SK-N-SH (cell line): ENCODE measurements at regions not wholly inside any gene's neighbourhood (a gene's known extent, or its start where the extent isn't known, plus 50 kb on each side); places are given as distances from the start of the nearest gene placed in this dataset.

Experiments used
- CTCF ChIA-PET: fragments of 300-600, 350-600 bp; formaldehyde crosslinking; extraction: SDS; loops from one replicate; lab custom pipeline; 2021; lab: Yijun Ruan, JAX
- POLR2A ChIA-PET: fragments of 350-600 bp; sonication (Branson Sonifier 250); formaldehyde crosslinking; extraction: SDS; loops from one replicate; lab custom pipeline; 2020; ENCODE audit warnings: antibody characterized with exemption, inconsistent platforms; lab: Yijun Ruan, JAX
- DNase-seq: peaks from one replicate; pipeline ENCODE4 v3.0.0; 2012
- H2AFZ ChIP-seq: fragments of 200-600 bp; sonication (generic); 2 replicates; pipeline ENCODE4 v1.8.1; 2016; ENCODE audit warnings: antibody characterized with exemption, mild to moderate bottlenecking, low read depth
- H3F3A ChIP-seq: fragments of 200-600 bp; sonication (generic); replicated peaks from 2 replicates; pipeline ENCODE3; 2016; ENCODE audit warnings: antibody characterized with exemption, mild to moderate bottlenecking; ENCODE audit not compliant: insufficient read depth
- H3K27ac ChIP-seq, 2 experiments: fragments of 200-500 bp in 1 of 2; fragments of 200-600 bp in 1 of 2; sonication (Bioruptor generic) in 1 of 2; sonication (generic), shearing (Covaris generic) in 1 of 2; 2 replicates each; pipeline versions ENCODE4 v1.5.1 to v1.6.1; 2014 to 2016; ENCODE audit warnings: low read depth in 2 of 2, inconsistent platforms in 1 of 2, low read length in 1 of 2, mild to moderate bottlenecking in 1 of 2, mixed read lengths in 1 of 2
- H3K27me3 ChIP-seq: fragments of 200-600 bp; sonication (generic), shearing (Covaris generic); 2 replicates; pipeline ENCODE4 v1.6.1; 2016; ENCODE audit warnings: mixed run types; ENCODE audit not compliant: insufficient read depth
- H3K36me3 ChIP-seq, 2 experiments: fragments of 200-500 bp in 1 of 2; fragments of 200-600 bp in 1 of 2; sonication (Bioruptor generic) in 1 of 2; sonication (generic) in 1 of 2; replicated peaks in 1 of 2; 2 replicates each; pipeline versions ENCODE3 to v1.5.1; 2014 to 2016; ENCODE audit warnings: low read length in 1 of 2, mild to moderate bottlenecking in 1 of 2; ENCODE audit not compliant: insufficient read depth in 2 of 2, control insufficient read depth in 1 of 2
- H3K4me1 ChIP-seq, 2 experiments: fragments of 200-500 bp in 1 of 2; fragments of 200-600 bp in 1 of 2; sonication (Bioruptor generic) in 1 of 2; sonication (generic), shearing (Covaris generic) in 1 of 2; 2 replicates each; pipeline versions ENCODE4 v1.5.1 to v1.6.1; 2014 to 2016; ENCODE audit warnings: low read depth in 1 of 2, low read length in 1 of 2, mixed run types in 1 of 2; ENCODE audit not compliant: insufficient read depth in 2 of 2, control insufficient read depth in 1 of 2
- H3K4me2 ChIP-seq: fragments of 200-600 bp; sonication (generic), shearing (Covaris generic); 2 replicates; pipeline ENCODE4 v1.6.1; 2017; ENCODE audit warnings: mixed run types
- H3K4me3 ChIP-seq, 2 experiments: fragments of 200-500 bp in 1 of 2; fragments of 200-600 bp in 1 of 2; sonication (Bioruptor generic) in 1 of 2; sonication (generic), shearing (Covaris generic) in 1 of 2; 2 replicates each; pipeline versions ENCODE4 v1.5.1 to v1.8.1; 2014 to 2016; ENCODE audit warnings: low read depth in 2 of 2, inconsistent platforms in 1 of 2, low read length in 1 of 2, mild to moderate bottlenecking in 1 of 2, mixed read lengths in 1 of 2, moderate library complexity in 1 of 2
- H3K79me2 ChIP-seq: fragments of 200-600 bp; sonication (generic); 2 replicates; pipeline ENCODE4 v1.8.1; 2017; ENCODE audit warnings: mild to moderate bottlenecking; ENCODE audit not compliant: insufficient read depth
- H3K9ac ChIP-seq: fragments of 200-600 bp; sonication (generic); 2 replicates; pipeline ENCODE4 v1.6.1; 2017; ENCODE audit warnings: mixed run types
- H3K9me2 ChIP-seq: fragments of 200-600 bp; sonication (generic); 2 replicates; pipeline ENCODE4 v1.6.1; 2017; ENCODE audit warnings: mixed run types
- H3K9me3 ChIP-seq: fragments of 200-600 bp; sonication (generic); 2 replicates; pipeline ENCODE4 v1.6.1; 2017; ENCODE audit warnings: mixed run types, mild to moderate bottlenecking, moderate library complexity
- H4K20me1 ChIP-seq: fragments of 200-600 bp; sonication (generic); 2 replicates; pipeline ENCODE4 v1.6.1; 2017; ENCODE audit warnings: mild to moderate bottlenecking, mixed run types; ENCODE audit not compliant: insufficient read depth
- CHD2 ChIP-seq: fragments of 150-350 bp; IDR thresholded peaks from 2 replicates; pipeline ENCODE4 v1.6.1; 2018; ENCODE audit warnings: low read length; ENCODE audit not compliant: partially characterized antibody
- ELF1 ChIP-seq: IDR thresholded peaks from 2 replicates; pipeline ENCODE4 v1.4.0; 2012
- EZH2phosphoT487 ChIP-seq: fragments of 200-600 bp; sonication (generic); IDR thresholded peaks from 2 replicates; pipeline ENCODE4 v1.6.1; 2017; ENCODE audit warnings: low read depth, mixed run types, mild to moderate bottlenecking, antibody characterized with exemption, moderate library complexity, borderline replicate concordance
- GATA2 ChIP-seq: sonication (generic); formaldehyde crosslinking; IDR thresholded peaks from 2 replicates; pipeline ENCODE4 v1.5.0; 2020; ENCODE audit warnings: mild to moderate bottlenecking, missing genetic modification reagents
- IRF3 ChIP-seq: fragments of 150-350 bp; IDR thresholded peaks from 2 replicates; pipeline ENCODE4 v1.6.1; 2016; ENCODE audit warnings: mild to moderate bottlenecking, low read depth, low read length
- JUND ChIP-seq: IDR thresholded peaks from 2 replicates; pipeline ENCODE4 v1.4.0; 2012
- MEF2A ChIP-seq: IDR thresholded peaks from 2 replicates; pipeline ENCODE4 v1.4.0; 2012; ENCODE audit warnings: low read depth, borderline replicate concordance
- MXI1 ChIP-seq: IDR thresholded peaks from 2 replicates; pipeline ENCODE4 v1.6.1; 2012; ENCODE audit warnings: mild to moderate bottlenecking, low read depth, low read length, improper control_type of control experiment
- NFIC ChIP-seq: IDR thresholded peaks from 2 replicates; pipeline ENCODE4 v1.4.0; 2012; ENCODE audit warnings: borderline replicate concordance
- NRF1 ChIP-seq: IDR thresholded peaks from 2 replicates; pipeline ENCODE4 v1.6.1; 2012; ENCODE audit warnings: low read depth, mild to moderate bottlenecking, low read length
- PBX3 ChIP-seq: IDR thresholded peaks from 2 replicates; pipeline ENCODE4; 2012
- POLR2AphosphoS5 ChIP-seq: IDR thresholded peaks from 2 replicates; pipeline ENCODE4 v1.6.1; 2012; ENCODE audit warnings: low read depth, low read length
- RCOR1 ChIP-seq: fragments of 150-350 bp; IDR thresholded peaks from 2 replicates; pipeline ENCODE4 v1.6.1; 2017; ENCODE audit warnings: antibody characterized with exemption, low read length
- RFX5 ChIP-seq: IDR thresholded peaks from 2 replicates; pipeline ENCODE4 v1.6.1; 2012; ENCODE audit warnings: mild to moderate bottlenecking, improper control_type of control experiment, low read length
- RXRA ChIP-seq: IDR thresholded peaks from 2 replicates; pipeline ENCODE4 v1.4.0; 2012; ENCODE audit warnings: low read depth, mild to moderate bottlenecking, borderline replicate concordance
- SMC3 ChIP-seq: IDR thresholded peaks from 2 replicates; pipeline ENCODE4 v1.6.1; 2012; ENCODE audit warnings: low read depth, low read length, improper control_type of control experiment
- TCF12 ChIP-seq: IDR thresholded peaks from 2 replicates; pipeline ENCODE4 v1.4.0; 2012
- TEAD4 ChIP-seq: IDR thresholded peaks from 2 replicates; pipeline ENCODE4 v1.4.0; 2012; ENCODE audit warnings: mild to moderate bottlenecking, borderline replicate concordance; ENCODE audit not compliant: insufficient read depth
- USF2 ChIP-seq: fragments of 150-350 bp; IDR thresholded peaks from 2 replicates; pipeline ENCODE4 v1.6.1; 2017; ENCODE audit warnings: antibody characterized with exemption, low read length, low read depth, borderline replicate concordance
- YY1 ChIP-seq: IDR thresholded peaks from 2 replicates; pipeline ENCODE4 v1.4.0; 2012; ENCODE audit warnings: low read depth, mild to moderate bottlenecking
- WGBS: methylation state at CpG from one replicate; pipeline ENCODE4 v1.1.6; 2017; ENCODE audit warnings: low lambda C conversion rate; 5-methylcytosine and 5-hydroxymethylcytosine counted together

GRCh38 chr18:78754311-78755043, 225.1 kb upstream of the SALL3 start:
- no peaks in the 10 kb centered on the region for H3F3A ChIP-seq
- TF ChIP-seq USF2 (no peak), IRF3 (no peak), NFIC (no peak), RFX5 (no peak), SMC3 (no peak), NRF1 (no peak), EZH2phosphoT487 (no peak), MEF2A (no peak), YY1 (no peak), MXI1 (no peak), GATA2 (CRISPR knock-in tag) (no peak), TCF12 (no peak), JUND (no peak), RXRA (no peak), TEAD4 (no peak), ELF1 (no peak), RCOR1 (no peak), POLR2AphosphoS5 (no peak), CHD2 (no peak), PBX3 (no peak)
- no peak overlapping the region for H3K4me3 ChIP-seq
- no peaks in the 10 kb centered on the region for H3K79me2 ChIP-seq
- no peak overlapping the region for H3K9ac ChIP-seq
- DNase-seq = no peak
- H3K36me3 ChIP-seq = no peaks in the 10 kb centered on the region
- H4K20me1 ChIP-seq = no peaks in the 10 kb centered on the region
- no peak overlapping the region for H3K27ac ChIP-seq
- H3K4me2 ChIP-seq = no peak overlapping the region
- no peaks in the 10 kb centered on the region for H3K27me3 ChIP-seq
- H3K9me2 ChIP-seq = no peaks in the 10 kb centered on the region
- ChIA-PET CTCF (no interaction called here), POLR2A (no interaction called here)
- 24% methylated on average over 11 of the region's 23 CpGs for WGBS
- no peaks in the 10 kb centered on the region for H3K4me1 ChIP-seq
- no peak overlapping the region for H2AFZ ChIP-seq
- no peaks in the 10 kb centered on the region for H3K9me3 ChIP-seq
